Panc1 (cell line): ENCODE measurements at regions not wholly inside any gene's neighbourhood (a gene's known extent, or its start where the extent isn't known, plus 50 kb on each side); places are given as distances from the start of the nearest gene placed in this dataset.

Experiments used
- POLR2AphosphoS5 ChIP-seq: IDR thresholded peaks from 2 replicates; pipeline ENCODE4 v1.6.1; 2012; ENCODE audit warnings: mild to moderate bottlenecking, low read depth, low read length, moderate library complexity
- SIN3A ChIP-seq: IDR thresholded peaks from 2 replicates; pipeline ENCODE4 v1.6.1; 2012; ENCODE audit warnings: low read depth, mild to moderate bottlenecking, low read length, moderate library complexity, borderline replicate concordance; ENCODE audit not compliant: insufficient read depth
- TCF7L2 ChIP-seq: IDR thresholded peaks from 2 replicates; pipeline ENCODE4 v1.6.1; 2011; ENCODE audit warnings: mild to moderate bottlenecking, low read depth, low read length, inconsistent platforms
- TF ChIP-seq, protein P1 (sequence below): fragments of 450-650 bp; IDR thresholded peaks from 2 replicates; pipeline ENCODE4 v1.5.1; 2017; ENCODE audit warnings: mild to moderate bottlenecking

DNA sequence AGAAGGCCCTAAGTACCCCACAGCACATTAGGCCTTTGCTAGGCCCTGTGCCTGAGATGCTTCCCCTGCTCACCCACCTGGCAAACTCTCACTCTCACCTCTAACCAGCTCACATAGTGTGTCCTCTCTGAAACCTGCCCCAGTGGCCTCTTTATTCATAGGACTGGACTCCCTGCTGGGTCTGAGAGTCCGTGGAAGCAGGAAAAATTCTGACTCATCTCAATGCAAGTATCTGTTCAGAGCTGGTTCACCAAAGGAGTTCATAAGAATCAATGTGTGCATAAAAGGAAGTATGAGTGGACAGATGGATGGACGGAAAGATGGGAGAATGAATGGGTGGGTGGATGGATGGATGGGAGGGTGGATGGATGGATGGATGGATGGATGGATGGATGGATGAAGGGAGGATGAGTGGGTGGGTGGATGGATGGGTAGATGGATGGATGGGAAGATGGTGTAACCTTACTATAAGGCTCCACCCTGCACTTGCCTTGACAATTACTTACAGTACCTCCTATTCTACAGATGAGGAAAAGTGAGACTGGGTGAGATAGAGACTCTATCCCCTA is 111.2 kb upstream of the ZMIZ1 start:
- TF ChIP-seq, protein P1, sequence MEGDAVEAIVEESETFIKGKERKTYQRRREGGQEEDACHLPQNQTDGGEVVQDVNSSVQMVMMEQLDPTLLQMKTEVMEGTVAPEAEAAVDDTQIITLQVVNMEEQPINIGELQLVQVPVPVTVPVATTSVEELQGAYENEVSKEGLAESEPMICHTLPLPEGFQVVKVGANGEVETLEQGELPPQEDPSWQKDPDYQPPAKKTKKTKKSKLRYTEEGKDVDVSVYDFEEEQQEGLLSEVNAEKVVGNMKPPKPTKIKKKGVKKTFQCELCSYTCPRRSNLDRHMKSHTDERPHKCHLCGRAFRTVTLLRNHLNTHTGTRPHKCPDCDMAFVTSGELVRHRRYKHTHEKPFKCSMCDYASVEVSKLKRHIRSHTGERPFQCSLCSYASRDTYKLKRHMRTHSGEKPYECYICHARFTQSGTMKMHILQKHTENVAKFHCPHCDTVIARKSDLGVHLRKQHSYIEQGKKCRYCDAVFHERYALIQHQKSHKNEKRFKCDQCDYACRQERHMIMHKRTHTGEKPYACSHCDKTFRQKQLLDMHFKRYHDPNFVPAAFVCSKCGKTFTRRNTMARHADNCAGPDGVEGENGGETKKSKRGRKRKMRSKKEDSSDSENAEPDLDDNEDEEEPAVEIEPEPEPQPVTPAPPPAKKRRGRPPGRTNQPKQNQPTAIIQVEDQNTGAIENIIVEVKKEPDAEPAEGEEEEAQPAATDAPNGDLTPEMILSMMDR, result no peak
- TF ChIP-seq TCF7L2 (no peak), POLR2AphosphoS5 (no peak), SIN3A (no peak)
